Neural cell (in vitro differentiated cells): ENCODE measurements at regions not wholly inside any gene's neighbourhood (a gene's known extent, or its start where the extent isn't known, plus 50 kb on each side); places are given as distances from the start of the nearest gene placed in this dataset.

Experiments
- CTCF ChIP-seq: fragments of 450-650 bp; IDR thresholded peaks from 2 replicates; pipeline ENCODE4 v1.5.1; 2014; ENCODE audit warnings: antibody characterized with exemption, mild to moderate bottlenecking, moderate library complexity; ENCODE audit not compliant: poor library complexity, severe bottlenecking
- MXI1 ChIP-seq: fragments of 450-650 bp; conservative IDR thresholded peaks from 2 replicates; pipeline ENCODE4 v1.6.1; 2014; ENCODE audit warnings: antibody characterized with exemption, mild to moderate bottlenecking; ENCODE audit not compliant: poor library complexity, severe bottlenecking

- TF ChIP-seq MXI1 (no peak), CTCF (no peak)
These were observed 305.7 kb upstream of the NOCT start for GRCh38 chr4:138709859-138710258.
